ENCODE measurements at regions not wholly inside any gene's neighbourhood (a gene's known extent, or its start where the extent isn't known, plus 50 kb on each side); places are given as distances from the start of the nearest gene placed in this dataset.
A peak's percentile ranks its signal among the peaks of the same experiment; 100 is the strongest.

DNA sequence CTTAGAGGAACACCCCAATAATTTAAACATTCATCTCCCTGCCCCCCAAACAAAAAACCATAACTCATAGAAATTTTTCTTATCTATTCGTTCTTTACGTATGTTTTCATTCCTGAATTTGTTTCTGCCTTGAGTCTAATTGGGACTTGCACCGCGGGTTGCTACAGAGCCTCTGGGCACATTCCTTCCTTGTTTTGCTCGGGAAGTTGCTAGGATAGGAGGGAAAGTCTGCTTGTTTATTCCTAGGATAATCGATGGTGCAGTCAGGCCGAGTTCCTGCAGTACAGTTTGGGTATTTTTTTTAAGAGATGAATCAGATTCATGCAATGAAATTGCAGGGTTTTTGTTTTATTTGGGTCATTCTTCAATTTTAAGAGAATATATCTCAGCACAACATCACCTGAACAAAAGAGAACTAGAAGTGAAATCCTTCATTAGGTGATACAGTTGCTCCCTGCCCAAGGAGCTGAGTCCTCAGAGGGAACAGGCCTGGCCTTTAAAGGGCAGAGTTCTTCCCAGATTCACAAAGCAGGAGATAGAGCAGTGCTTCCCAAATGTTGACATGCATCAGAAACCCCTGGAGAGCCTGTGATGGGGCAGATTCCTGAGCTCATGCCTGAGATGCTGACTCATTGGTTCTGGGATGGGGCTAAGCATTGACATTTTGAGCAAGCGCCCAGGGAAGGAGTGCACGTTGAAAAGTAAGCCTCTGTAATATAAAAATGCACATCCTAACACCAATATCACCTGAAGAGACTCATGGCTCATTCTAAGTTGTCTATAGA, 114.9 kb upstream of the FAM9B start:
- no peak for DNase-seq

- no peak for DNase-seq
Measured at GRCh38 chrX:9149501-9150245, 115.7 kb upstream of the FAM9B start.

- DNase-seq = no peak
Measured at GRCh38 chrX:9151772-9152307, 117.9 kb upstream of the FAM9B start.

GRCh38 chrX:9153300-9153699, 119.4 kb upstream of the FAM9B start:
- DNase-seq = no peak

- no peak for DNase-seq
Measured at GRCh38 chrX:9158611-9159010, 124.7 kb upstream of the FAM9B start.

GRCh38 chrX:9160698-9161329, 126.9 kb upstream of the FAM9B start:
- no peak for DNase-seq

DNA sequence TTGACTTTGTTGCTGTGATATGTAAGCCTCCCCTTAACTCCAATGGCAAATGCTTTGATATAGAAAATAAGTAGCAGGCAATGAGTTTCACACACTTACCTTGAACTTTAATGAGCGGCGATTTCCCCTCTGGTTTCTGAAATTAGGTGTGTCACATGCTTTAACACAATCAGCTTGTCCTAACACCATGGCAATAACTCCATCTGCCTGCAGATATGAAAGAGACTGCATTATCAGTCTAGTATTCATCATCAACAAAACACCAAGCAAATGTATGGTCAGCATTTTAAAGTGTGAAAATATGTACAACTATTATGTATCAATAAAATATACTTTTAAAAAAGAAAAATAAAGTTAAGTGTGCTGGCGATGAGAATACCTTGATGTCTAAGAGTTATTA, 128.8 kb upstream of the FAM9B start:
- DNase-seq = no peak

DNA sequence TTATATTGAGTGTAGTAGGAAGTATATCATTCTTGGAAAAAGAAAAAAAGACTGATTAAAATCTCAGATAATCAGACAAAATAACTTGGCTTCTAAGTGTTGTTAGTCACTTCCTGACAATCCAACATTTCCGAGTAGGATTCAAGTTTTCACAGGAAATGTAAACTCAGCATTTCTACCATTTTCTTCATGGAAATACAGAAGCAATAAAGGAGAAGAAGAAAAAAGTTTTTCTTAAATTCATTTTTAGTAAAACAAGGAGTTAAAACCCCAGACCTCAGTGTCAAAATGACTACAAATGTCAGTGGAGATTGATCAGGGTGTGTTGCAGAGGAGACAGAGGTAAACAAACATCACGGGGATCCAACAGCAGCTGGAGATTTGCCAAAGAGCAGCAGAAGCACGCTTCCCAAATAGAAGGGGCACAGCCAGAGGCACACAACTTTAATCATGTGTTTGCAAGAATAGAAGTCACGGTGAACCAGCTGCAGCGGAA, 129.3 kb upstream of the FAM9B start:
- peak; percentile 80 for DNase-seq

- DNase-seq = no peak
Measured at GRCh38 chrX:9164086-9164485, 130.2 kb upstream of the FAM9B start.

DNA sequence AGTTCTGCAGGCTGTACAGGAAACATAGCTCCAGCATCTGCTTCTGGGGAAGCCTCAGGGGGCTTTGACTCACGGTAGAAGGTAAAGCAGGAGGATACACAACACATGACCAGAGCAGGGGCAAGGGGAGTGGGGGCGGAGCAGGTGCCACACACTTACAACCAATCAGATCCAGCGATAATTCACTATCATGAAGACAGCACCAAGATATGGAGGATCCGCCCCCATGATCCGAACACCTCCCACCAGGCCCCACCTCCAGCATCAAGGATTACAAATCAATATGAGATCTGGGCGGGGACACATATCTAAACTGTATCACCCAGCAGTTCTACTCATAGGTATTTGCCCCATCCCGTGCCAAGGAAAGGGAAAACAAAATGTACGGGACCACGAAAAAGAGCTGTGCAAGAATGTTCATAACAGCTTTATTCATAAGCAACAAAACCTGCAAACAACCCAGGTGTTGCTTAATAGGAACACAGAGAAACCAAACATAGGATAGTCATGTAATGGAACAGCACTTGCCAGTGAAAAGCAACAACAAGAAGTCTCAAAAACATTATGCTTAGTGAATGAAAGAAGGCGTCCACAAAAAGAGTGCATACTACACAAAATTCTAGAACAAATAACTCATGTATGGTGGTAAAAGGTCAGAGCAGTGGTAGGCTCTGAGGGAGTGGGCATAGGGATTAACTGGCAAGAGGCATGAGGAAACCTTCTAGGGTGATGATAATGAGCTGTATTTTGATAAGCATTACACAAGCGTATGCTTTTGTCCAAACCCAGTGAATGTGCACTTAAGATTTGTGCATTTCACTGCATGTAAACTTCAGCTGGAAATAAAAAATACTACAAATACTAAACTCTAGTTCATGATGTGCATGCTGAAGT, 130.9 kb upstream of the FAM9B start:
- no peak for DNase-seq

GRCh38 chrX:9166584-9166944, 132.6 kb upstream of the FAM9B start:
- DNase-seq = no peak

GRCh38 chrX:9171841-9172463, 138.0 kb upstream of the FAM9B start:
- DNase-seq = no peak

GRCh38 chrX:9172464-9172850, 138.5 kb upstream of the FAM9B start:
- no peak for DNase-seq

GRCh38 chrX:9180623-9181022, 146.7 kb upstream of the FAM9B start:
- no peak for DNase-seq

- DNase-seq = no peak
Measured at GRCh38 chrX:9182041-9182440, 148.1 kb upstream of the FAM9B start.

DNA sequence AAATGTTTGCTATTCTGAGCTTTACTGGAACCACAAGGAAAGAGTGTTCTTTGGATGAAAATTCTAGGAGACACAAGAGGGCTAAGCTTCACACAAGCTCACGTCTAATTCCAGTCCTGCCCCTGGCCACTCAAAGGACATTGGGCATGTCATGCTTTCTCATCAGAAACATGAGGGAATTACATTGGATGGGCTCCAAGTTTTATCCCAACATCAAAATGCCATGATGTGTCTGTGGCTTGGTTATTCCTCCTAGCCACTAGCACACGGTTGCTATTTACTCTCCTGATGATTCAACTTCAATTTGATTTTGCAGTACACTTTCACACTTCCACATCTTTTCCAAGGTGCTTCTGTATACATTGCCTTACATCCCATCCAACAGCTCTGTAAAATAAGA, 149.6 kb upstream of the FAM9B start:
- no peak for DNase-seq

DNA sequence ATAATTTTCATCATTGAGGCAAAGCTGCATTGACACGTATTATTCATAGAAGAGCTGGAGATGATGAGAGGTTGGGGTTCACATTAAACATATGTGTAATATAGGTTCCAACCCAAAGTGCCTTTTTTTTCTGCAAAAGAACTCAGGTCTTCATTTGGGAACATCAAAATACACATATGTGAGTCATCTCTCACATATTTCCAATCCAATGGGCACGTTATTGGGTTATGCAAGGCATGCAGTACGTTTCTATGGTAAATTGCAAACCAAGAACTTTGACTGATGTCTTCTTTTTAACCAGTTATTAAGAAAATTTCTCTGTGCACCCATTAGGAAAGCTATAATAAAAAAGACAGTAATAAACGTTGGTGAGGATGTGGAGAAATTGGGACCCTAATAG, 150.3 kb upstream of the FAM9B start:
- DNase-seq = no peak

- DNase-seq = no peak
Measured at GRCh38 chrX:9188117-9188516, 154.2 kb upstream of the FAM9B start.

DNA sequence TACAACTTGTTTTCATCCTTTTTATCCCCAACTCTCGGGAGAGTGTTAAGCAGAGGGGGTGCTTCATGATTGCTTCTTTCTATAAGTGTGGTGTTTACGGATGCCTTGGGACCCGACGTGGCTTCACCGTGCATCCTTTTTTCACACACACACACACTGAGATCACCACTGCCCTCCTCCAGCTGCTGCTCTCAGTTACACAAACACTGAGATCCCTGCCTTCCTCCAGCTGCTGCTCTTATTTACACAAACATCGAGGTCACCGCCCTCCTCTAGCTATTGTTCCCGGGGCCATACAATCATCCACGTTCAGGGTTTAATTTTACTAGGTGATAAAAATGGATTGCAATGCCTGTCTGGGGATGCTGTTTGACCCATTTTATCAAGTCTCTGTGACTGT, 155.4 kb upstream of the FAM9B start:
- peak; percentile 12 for DNase-seq

- no peak for DNase-seq
Measured at GRCh38 chrX:9191392-9191791, 157.5 kb upstream of the FAM9B start.

DNA sequence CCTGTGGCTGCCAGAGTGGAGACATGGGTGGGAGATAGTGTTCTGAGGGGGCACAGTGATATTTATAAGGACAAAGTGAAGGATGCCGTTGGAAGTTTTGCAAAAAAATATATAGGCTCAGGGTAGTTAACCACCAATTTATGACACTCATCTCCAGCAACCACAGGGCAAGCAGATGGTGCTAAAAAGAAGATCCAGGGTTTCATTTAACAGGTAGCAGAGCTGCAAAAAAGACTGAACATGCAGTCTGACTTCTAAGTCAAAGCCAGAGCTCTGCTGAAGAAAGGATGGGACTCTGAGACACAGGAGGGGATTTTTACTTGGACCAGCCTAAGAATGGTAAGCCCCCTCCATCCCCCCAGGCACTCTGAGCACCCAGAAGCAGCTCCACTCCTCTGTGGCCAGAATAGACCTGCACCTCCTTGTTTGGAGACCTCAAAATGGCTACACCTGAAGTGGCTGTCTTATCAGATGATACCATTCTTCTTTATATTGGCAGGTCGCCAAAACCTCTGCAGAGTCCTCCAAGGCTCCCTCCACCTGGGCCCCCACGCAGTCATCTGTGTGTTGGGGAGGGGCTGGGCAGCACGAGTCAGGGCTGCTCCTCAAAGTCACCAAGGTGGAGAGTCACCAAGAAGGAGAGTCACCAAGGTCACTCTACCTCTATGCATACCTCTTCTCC, 161.4 kb upstream of the FAM9B start:
- DNase-seq = no peak

All from NCI-H1417 treated with DMSO at 0.1 percent for 48 hours (cell line).